ENCODE measurements at regions not wholly inside any gene's neighbourhood (a gene's known extent, or its start where the extent isn't known, plus 50 kb on each side); places are given as distances from the start of the nearest gene placed in this dataset.
"Not testable (repeated sequence)": the region's sequence is repeated elsewhere in the genome, so short reads cannot be mapped to it uniquely, and the experiment has no call there.

GRCh38 chr5:26386532-26386931, 651.9 kb downstream of the CDH9 start:
- DNase-seq: no peak

- DNase-seq: not testable (repeated sequence)
Observed at GRCh38 chr5:26364624-26365023, 673.8 kb downstream of the CDH9 start.

GRCh38 chr5:26343801-26344325, 694.5 kb downstream of the CDH9 start:
- no peak for DNase-seq

GRCh38 chr5:26339576-26339975, 698.8 kb downstream of the CDH9 start:
- DNase-seq: no peak

GRCh38 chr5:26329562-26330189, 708.7 kb downstream of the CDH9 start:
- DNase-seq: no peak

- DNase-seq: no peak
Observed at GRCh38 chr5:26326153-26326759, 712.1 kb downstream of the CDH9 start.

GRCh38 chr5:26325432-26325831, 713.0 kb downstream of the CDH9 start:
- not testable (repeated sequence) for DNase-seq

- not testable (repeated sequence) for DNase-seq
Observed at GRCh38 chr5:26324273-26324895, 714.0 kb downstream of the CDH9 start.

GRCh38 chr5:26323794-26324193, 714.6 kb downstream of the CDH9 start:
- no peak for DNase-seq

- DNase-seq: no peak
Observed at GRCh38 chr5:26321278-26321677, 717.1 kb downstream of the CDH9 start.

- no peak for DNase-seq
Observed at GRCh38 chr5:26310415-26310814, 728.0 kb downstream of the CDH9 start.

GRCh38 chr5:26295541-26295940, 742.8 kb downstream of the CDH9 start:
- no peak for DNase-seq

- no peak for DNase-seq
Observed at GRCh38 chr5:26282190-26282589, 756.2 kb downstream of the CDH9 start.

GRCh38 chr5:26278078-26278477, 760.3 kb downstream of the CDH9 start:
- DNase-seq: no peak

GRCh38 chr5:26259081-26259480, 779.3 kb downstream of the CDH9 start:
- no peak for DNase-seq

- DNase-seq: no peak
Observed at GRCh38 chr5:26245321-26245720, 793.1 kb downstream of the CDH9 start.

GRCh38 chr5:26239588-26239987, 798.8 kb downstream of the CDH9 start:
- no peak for DNase-seq

GRCh38 chr5:26237489-26237888, 800.9 kb downstream of the CDH9 start:
- DNase-seq: no peak

- no peak for DNase-seq
Observed at GRCh38 chr5:26236936-26237335, 801.5 kb downstream of the CDH9 start.

GRCh38 chr5:26232706-26233105, 805.7 kb downstream of the CDH9 start:
- no peak for DNase-seq

- DNase-seq: no peak
Observed at GRCh38 chr5:26231316-26231715, 807.1 kb downstream of the CDH9 start.

GRCh38 chr5:26229848-26230247, 808.5 kb downstream of the CDH9 start:
- no peak for DNase-seq

GRCh38 chr5:26227245-26227644, 811.1 kb downstream of the CDH9 start:
- DNase-seq: no peak

- DNase-seq: no peak
Observed at GRCh38 chr5:26205121-26205520, 833.3 kb downstream of the CDH9 start.
